ENCODE measurements at regions not wholly inside any gene's neighbourhood (a gene's known extent, or its start where the extent isn't known, plus 50 kb on each side); places are given as distances from the start of the nearest gene placed in this dataset.

DNA sequence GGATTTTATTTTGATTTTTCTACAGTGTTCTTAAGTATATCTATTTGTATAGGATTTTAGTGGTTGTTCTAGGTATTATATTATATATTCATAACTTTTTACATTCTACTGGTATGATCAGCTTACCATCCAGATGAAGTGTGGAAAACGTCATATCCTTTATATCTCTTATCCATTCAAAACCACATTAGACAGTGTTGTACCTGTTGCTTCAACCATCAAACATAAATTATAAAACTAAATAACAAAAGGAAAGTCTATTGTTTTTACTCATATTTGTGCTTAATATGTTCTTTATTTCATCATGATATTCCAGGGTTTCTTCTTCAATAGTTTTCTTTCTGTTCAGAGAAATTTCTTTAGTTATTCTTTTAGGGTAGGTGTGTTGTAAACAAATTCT, 191.4 kb downstream of the RPLP1 start:
- no peak for DNase-seq
- FAIRE-seq, result no peak

DNA sequence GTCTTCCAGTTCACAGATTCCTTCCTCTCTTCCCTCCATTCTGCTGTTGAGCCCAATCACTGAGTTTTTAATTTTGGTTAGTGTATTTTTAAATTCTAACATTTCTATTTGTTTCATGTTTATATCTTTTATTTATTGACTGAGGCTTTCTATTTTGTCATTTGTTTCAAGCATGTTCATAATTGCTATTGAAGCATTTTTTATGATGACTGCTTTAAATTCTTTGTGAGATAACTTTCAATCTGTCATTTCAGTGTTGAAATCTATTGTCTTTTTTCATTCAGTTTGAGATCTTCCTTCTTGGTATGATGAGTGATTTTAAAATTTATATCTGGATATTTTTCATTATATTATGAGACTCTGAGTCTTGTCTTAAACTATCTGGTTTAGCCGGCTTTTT, 192.3 kb downstream of the RPLP1 start:
- DNase-seq, result no peak
- FAIRE-seq, result no peak
- Histone ChIP-seq H3K36me3 (ENCODE audit: control insufficient read depth in 3 of 3, insufficient read depth in 2 of 3, low read depth in 1 of 3, low read length in 3 of 3) (no peaks in the 10 kb centered on the region), H3K27me3 (ENCODE audit: control insufficient read depth in 3 of 3, insufficient read depth in 3 of 3, low read length in 3 of 3) (peaks cover 0 to 5% (median 4%) of the 10 kb centered on the region in 3 donors), H3K9me3 (ENCODE audit: control insufficient read depth in 2 of 2, insufficient read depth in 1 of 2, low read depth in 1 of 2, low read length in 1 of 2) (no peaks in the 10 kb centered on the region), H3K4me1 (ENCODE audit: control insufficient read depth in 3 of 3, insufficient read depth in 2 of 3, low read depth in 1 of 3, low read length in 2 of 3) (no peaks in the 10 kb centered on the region), H3K4me3 (ENCODE audit: low read depth in 1 of 3, low read length in 3 of 3) (no peak overlapping the region), H3K27ac (ENCODE audit: low read depth in 1 of 3, low read length in 2 of 3) (no peak overlapping the region)
- 69 to 91% (median 90%) methylated on average over 1 of the region's 1 CpG for WGBS, 3 donors

More for the DNA sequence above, 191.4 kb downstream of the RPLP1 start:
- no peaks in the 10 kb centered on the region for H3K4me1 ChIP-seq (ENCODE audit: control insufficient read depth in 3 of 3, insufficient read depth in 2 of 3, low read depth in 1 of 3, low read length in 2 of 3)
- H3K4me3 ChIP-seq (ENCODE audit: low read depth in 1 of 3, low read length in 3 of 3), result no peak overlapping the region
- peaks cover 0 to 4% (median 3%) of the 10 kb centered on the region in 3 donors for H3K27me3 ChIP-seq (ENCODE audit: control insufficient read depth in 3 of 3, insufficient read depth in 3 of 3, low read length in 3 of 3)
- no peak overlapping the region for H3K27ac ChIP-seq (ENCODE audit: low read depth in 1 of 3, low read length in 2 of 3)
- no peaks in the 10 kb centered on the region for H3K36me3 ChIP-seq (ENCODE audit: control insufficient read depth in 3 of 3, insufficient read depth in 2 of 3, low read depth in 1 of 3, low read length in 3 of 3)
- H3K9me3 ChIP-seq (ENCODE audit: control insufficient read depth in 2 of 2, insufficient read depth in 1 of 2, low read depth in 1 of 2, low read length in 1 of 2), result no peaks in the 10 kb centered on the region
- WGBS, 3 donors, result 71 to 88% (median 77%) methylated on average over 1 of the region's 1 CpG

DNA sequence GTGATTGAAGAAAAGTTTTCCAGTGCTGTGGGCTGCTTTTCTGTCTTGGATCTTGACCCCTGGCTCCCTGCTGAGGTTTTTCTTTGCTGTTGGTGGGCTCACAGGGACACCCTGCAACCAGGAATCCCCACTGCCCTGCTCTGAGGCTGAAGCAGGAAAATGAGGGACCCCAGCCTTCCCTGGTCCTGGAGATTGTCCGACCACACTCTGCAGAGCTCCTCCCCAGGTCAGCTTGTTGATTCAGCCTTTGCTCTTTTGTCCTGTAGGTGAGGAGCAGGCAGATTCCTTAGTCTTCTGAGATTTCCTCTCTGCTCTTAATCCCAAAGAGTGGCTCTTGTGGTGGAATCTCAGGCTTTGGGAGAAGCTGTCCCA, 194.5 kb downstream of the RPLP1 start:
- H3K27me3 ChIP-seq (ENCODE audit: control insufficient read depth in 3 of 3, insufficient read depth in 3 of 3, low read length in 3 of 3), result peaks cover 0 to 9% (median 7%) of the 10 kb centered on the region in 3 donors
- no peaks in the 10 kb centered on the region for H3K9me3 ChIP-seq (ENCODE audit: control insufficient read depth in 2 of 2, insufficient read depth in 1 of 2, low read depth in 1 of 2, low read length in 1 of 2)
- no peak overlapping the region for H3K27ac ChIP-seq (ENCODE audit: low read depth in 1 of 3, low read length in 2 of 3)
- H3K36me3 ChIP-seq (ENCODE audit: control insufficient read depth in 3 of 3, insufficient read depth in 2 of 3, low read depth in 1 of 3, low read length in 3 of 3), result no peaks in the 10 kb centered on the region
- no peak for FAIRE-seq
- no peak for DNase-seq
- H3K4me3 ChIP-seq (ENCODE audit: low read depth in 1 of 3, low read length in 3 of 3), result no peak overlapping the region
- H3K4me1 ChIP-seq (ENCODE audit: control insufficient read depth in 3 of 3, insufficient read depth in 2 of 3, low read depth in 1 of 3, low read length in 2 of 3), result no peaks in the 10 kb centered on the region
- 40 to 75% (median 46%) methylated on average over 1 of the region's 1 CpG for WGBS, 3 donors

DNA sequence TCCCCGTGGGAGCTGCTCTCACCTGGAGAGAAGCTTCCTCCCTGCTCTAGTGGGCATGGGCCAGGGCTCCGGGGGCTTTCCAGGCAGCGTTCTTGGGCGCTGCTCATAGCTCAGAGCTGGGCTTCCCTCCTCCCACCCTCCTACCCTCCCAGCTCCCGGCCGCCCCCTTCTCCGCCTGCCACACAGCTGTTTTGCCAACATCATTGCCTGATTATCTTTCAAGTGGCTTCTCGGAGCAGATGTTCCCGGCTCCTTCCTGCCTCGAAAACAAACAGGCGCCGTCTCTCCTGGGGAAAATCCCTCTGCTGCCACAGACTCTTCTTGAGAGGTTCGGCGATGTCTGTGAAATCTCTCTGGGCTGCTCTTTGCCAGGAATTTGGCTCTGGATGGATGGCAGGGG, 195.6 kb downstream of the RPLP1 start:
- no peak overlapping the region for H3K27ac ChIP-seq (ENCODE audit: low read depth in 1 of 3, low read length in 2 of 3)
- 49 to 79% (median 73%) methylated on average over 14 of the region's 14 CpGs for WGBS, 3 donors
- no peaks in the 10 kb centered on the region for H3K9me3 ChIP-seq (ENCODE audit: control insufficient read depth in 2 of 2, insufficient read depth in 1 of 2, low read depth in 1 of 2, low read length in 1 of 2)
- H3K27me3 ChIP-seq (ENCODE audit: control insufficient read depth in 3 of 3, insufficient read depth in 3 of 3, low read length in 3 of 3), result peaks cover 0 to 9% (median 7%) of the 10 kb centered on the region in 3 donors
- FAIRE-seq (no peak), DNase-seq (no peak)
- no peak overlapping the region for H3K4me3 ChIP-seq (ENCODE audit: low read depth in 1 of 3, low read length in 3 of 3)
- H3K4me1 ChIP-seq (ENCODE audit: control insufficient read depth in 3 of 3, insufficient read depth in 2 of 3, low read depth in 1 of 3, low read length in 2 of 3), result no peaks in the 10 kb centered on the region
- H3K36me3 ChIP-seq (ENCODE audit: control insufficient read depth in 3 of 3, insufficient read depth in 2 of 3, low read depth in 1 of 3, low read length in 3 of 3), result no peaks in the 10 kb centered on the region

DNA sequence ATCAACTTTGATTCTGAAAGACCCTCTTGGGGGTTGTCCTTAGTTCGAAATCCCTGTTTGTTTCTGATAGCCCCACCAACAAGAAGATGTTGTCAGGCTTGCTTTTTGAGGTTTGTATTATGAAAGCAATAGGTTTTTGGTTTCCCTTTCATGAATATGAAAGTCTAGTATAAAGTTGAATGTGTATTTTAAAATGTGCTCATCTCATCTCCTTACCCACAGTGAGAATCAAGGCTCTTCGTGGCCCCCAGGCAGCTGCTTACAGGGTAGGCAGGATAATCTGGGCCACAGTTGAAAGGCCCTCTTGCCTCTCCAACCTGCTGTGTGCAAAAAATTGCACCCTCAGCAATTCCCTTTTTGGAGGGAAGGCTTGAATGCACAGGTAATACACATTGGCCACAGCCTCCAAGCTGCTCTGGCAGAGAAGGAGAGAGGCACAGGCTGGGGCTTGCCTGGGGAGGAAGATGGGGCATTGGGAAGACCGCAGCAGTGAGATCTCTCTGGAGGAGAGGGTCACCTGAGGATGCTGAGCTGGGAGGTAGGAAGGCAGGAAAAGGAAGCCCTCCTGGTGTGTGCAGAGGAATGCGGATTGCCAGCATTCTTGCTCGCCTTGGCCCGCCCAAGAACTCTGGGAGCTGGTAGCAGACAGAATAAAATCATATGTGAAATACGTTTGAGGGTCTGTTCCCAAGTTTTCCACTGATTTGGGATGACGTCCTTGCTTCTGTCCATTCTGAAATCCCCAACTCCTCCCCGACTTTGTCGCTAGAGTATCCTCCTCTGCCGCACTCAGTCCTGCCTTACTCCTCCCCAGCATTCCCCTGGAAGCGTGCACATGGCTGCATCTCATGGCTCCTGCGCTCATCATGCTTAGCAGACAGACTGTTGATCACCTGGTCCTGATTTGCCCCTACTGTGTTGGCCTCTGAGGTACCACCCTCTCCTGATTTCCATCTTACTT, 196.4 kb downstream of the RPLP1 start:
- WGBS, 3 donors, result 73 to 82% (median 78%) methylated on average over 13 of the region's 13 CpGs
- no peak for FAIRE-seq
- no peak overlapping the region for H3K4me3 ChIP-seq (ENCODE audit: low read depth in 1 of 3, low read length in 3 of 3)
- no peak for DNase-seq
- H3K4me1 ChIP-seq (ENCODE audit: control insufficient read depth in 3 of 3, insufficient read depth in 2 of 3, low read depth in 1 of 3, low read length in 2 of 3), result no peaks in the 10 kb centered on the region
- no peaks in the 10 kb centered on the region for H3K36me3 ChIP-seq (ENCODE audit: control insufficient read depth in 3 of 3, insufficient read depth in 2 of 3, low read depth in 1 of 3, low read length in 3 of 3)
- peaks cover 0 to 9% (median 9%) of the 10 kb centered on the region in 3 donors for H3K27me3 ChIP-seq (ENCODE audit: control insufficient read depth in 3 of 3, insufficient read depth in 3 of 3, low read length in 3 of 3)
- H3K9me3 ChIP-seq (ENCODE audit: control insufficient read depth in 2 of 2, insufficient read depth in 1 of 2, low read depth in 1 of 2, low read length in 1 of 2), result no peaks in the 10 kb centered on the region
- no peak overlapping the region for H3K27ac ChIP-seq (ENCODE audit: low read depth in 1 of 3, low read length in 2 of 3)

DNA sequence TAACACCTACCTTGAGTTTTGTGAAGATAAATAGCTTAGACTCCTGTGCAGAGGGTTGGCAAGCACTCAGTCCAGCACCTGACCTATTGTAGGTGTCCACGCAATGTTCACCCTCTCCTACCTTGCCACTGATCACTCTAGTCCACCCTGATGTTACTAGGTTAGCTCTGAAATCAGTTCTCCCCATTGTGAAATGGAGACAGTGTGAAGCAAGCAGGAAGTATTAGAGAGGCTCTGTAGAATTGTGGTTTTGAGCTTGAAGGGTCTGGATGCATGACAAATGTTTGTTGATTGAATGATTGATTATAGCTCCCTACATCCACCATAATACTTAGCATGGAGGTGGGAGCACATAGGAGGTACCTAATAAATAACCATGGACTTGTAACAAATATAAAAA, 199.7 kb downstream of the RPLP1 start:
- H3K27me3 ChIP-seq (ENCODE audit: control insufficient read depth in 3 of 3, insufficient read depth in 3 of 3, low read length in 3 of 3), result peaks cover 0 to 9% (median 8%) of the 10 kb centered on the region in 3 donors
- H3K27ac ChIP-seq (ENCODE audit: low read depth in 1 of 3, low read length in 2 of 3), result no peak overlapping the region
- no peak for DNase-seq
- no peak overlapping the region for H3K4me3 ChIP-seq (ENCODE audit: low read depth in 1 of 3, low read length in 3 of 3)
- H3K9me3 ChIP-seq (ENCODE audit: control insufficient read depth in 2 of 2, insufficient read depth in 1 of 2, low read depth in 1 of 2, low read length in 1 of 2), result no peaks in the 10 kb centered on the region
- H3K36me3 ChIP-seq (ENCODE audit: control insufficient read depth in 3 of 3, insufficient read depth in 2 of 3, low read depth in 1 of 3, low read length in 3 of 3), result no peaks in the 10 kb centered on the region
- no peaks in the 10 kb centered on the region for H3K4me1 ChIP-seq (ENCODE audit: control insufficient read depth in 3 of 3, insufficient read depth in 2 of 3, low read depth in 1 of 3, low read length in 2 of 3)
- WGBS, 3 donors, result 95 to 100% (median 98%) methylated on average over 1 of the region's 1 CpG
- FAIRE-seq, result no peak

DNA sequence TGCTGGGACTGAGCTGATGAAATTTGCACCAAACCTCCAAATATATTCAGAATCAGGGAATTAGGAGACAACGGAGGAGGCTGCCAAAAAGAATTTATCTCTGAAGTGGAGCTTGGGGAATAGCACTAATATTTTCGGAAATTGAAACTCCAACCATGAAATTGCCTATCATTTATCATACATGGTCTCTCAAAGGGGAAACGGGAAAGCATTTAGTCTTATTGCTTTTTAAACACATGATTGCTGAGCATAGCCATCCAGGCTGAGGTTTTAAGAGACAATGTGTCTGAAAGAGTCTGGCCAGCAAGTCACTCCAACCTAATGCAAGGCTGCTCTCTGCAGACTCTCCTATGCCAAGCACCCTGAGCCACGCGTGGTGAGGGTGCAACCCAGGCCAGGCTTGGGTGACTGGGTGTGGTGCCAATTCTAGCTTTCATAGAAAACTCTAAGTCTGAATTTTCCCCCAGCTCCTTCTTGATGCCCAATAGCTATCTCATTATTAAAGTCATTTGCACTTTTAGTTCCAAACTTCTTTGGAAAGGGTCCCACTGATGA, 200.2 kb downstream of the RPLP1 start:
- H3K9me3 ChIP-seq (ENCODE audit: control insufficient read depth in 2 of 2, insufficient read depth in 1 of 2, low read depth in 1 of 2, low read length in 1 of 2), result no peaks in the 10 kb centered on the region
- DNase-seq (no peak), FAIRE-seq (no peak)
- WGBS, 3 donors, result 73 to 89% (median 83%) methylated on average over 5 of the region's 5 CpGs
- no peaks in the 10 kb centered on the region for H3K4me1 ChIP-seq (ENCODE audit: control insufficient read depth in 3 of 3, insufficient read depth in 2 of 3, low read depth in 1 of 3, low read length in 2 of 3)
- H3K4me3 ChIP-seq (ENCODE audit: low read depth in 1 of 3, low read length in 3 of 3), result no peak overlapping the region
- no peak overlapping the region for H3K27ac ChIP-seq (ENCODE audit: low read depth in 1 of 3, low read length in 2 of 3)
- H3K27me3 ChIP-seq (ENCODE audit: control insufficient read depth in 3 of 3, insufficient read depth in 3 of 3, low read length in 3 of 3), result peaks cover 0 to 9% (median 8%) of the 10 kb centered on the region in 3 donors
- no peaks in the 10 kb centered on the region for H3K36me3 ChIP-seq (ENCODE audit: control insufficient read depth in 3 of 3, insufficient read depth in 2 of 3, low read depth in 1 of 3, low read length in 3 of 3)

DNA sequence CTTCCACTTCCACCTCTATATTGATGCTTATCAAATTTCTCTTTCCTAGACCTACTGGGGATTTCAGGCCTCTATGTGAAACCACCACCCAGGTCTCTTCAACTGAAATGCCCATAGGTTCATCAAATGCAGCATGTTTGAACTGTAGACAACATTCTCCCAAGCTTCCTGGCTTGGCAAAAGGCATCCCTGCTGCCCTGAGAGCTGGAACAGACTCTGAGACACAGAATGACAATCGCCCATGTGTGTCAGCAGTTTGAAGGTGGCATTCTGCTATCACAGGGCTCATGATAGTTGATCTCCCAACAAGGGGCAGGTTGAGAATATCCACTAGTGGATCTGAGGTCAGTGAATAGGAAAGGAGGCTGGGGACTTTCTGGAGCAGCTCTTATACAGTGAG, 200.7 kb downstream of the RPLP1 start:
- Histone ChIP-seq H3K4me1 (ENCODE audit: control insufficient read depth in 3 of 3, insufficient read depth in 2 of 3, low read depth in 1 of 3, low read length in 2 of 3) (no peaks in the 10 kb centered on the region), H3K27ac (ENCODE audit: low read depth in 1 of 3, low read length in 2 of 3) (no peak overlapping the region), H3K4me3 (ENCODE audit: low read depth in 1 of 3, low read length in 3 of 3) (no peak overlapping the region), H3K27me3 (ENCODE audit: control insufficient read depth in 3 of 3, insufficient read depth in 3 of 3, low read length in 3 of 3) (peaks cover 0 to 8% (median 6%) of the 10 kb centered on the region in 3 donors), H3K36me3 (ENCODE audit: control insufficient read depth in 3 of 3, insufficient read depth in 2 of 3, low read depth in 1 of 3, low read length in 3 of 3) (no peaks in the 10 kb centered on the region), H3K9me3 (ENCODE audit: control insufficient read depth in 2 of 2, insufficient read depth in 1 of 2, low read depth in 1 of 2, low read length in 1 of 2) (no peaks in the 10 kb centered on the region)
- WGBS, 3 donors, result 81 to 93% (median 82%) methylated on average over 1 of the region's 1 CpG
- FAIRE-seq (no peak), DNase-seq (no peak)

Measured in small intestine (tissue), 7 donors.